CD4-positive, alpha-beta T cell treated with Interleukin-10 for 1 hour (primary cell): ENCODE measurements at regions not wholly inside any gene's neighbourhood (a gene's known extent, or its start where the extent isn't known, plus 50 kb on each side); places are given as distances from the start of the nearest gene placed in this dataset.

Experiments used
- DNase-seq: peaks from one replicate; pipeline ENCODE4 v3.0.0-alpha.2; 2020

GRCh38 chr3:126266291-126266840 is 86.0 kb upstream of the ALDH1L1 start:
- DNase-seq = no peak

- DNase-seq = no peak
Measured at GRCh38 chr3:126264952-126265351, 84.6 kb upstream of the ALDH1L1 start.

- no peak for DNase-seq
Measured at GRCh38 chr3:126264381-126264780, 84.0 kb upstream of the ALDH1L1 start.

- DNase-seq = no peak
Measured at GRCh38 chr3:126263971-126264370, 83.6 kb upstream of the ALDH1L1 start.

- no peak for DNase-seq
Measured at GRCh38 chr3:126263539-126263938, 83.2 kb upstream of the ALDH1L1 start.

DNA sequence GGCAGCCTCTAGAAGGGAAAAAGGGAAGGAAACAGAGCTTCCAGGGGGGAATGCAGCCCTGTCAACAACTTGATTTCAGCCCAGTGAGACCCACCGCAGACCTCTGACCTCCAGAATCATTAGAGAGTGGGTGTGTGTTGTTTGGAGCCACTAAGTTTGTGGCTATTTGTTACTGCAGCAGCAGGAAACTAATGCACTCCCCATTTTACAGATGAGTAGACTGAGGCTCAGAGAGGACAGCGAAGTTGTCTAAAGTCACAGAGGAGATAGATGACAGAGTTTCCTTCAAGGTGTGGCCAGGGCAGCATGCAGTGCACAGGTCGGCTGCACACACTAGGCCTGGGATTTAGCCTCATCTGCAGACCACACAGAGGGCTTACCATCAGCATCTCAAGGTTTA is 81.8 kb upstream of the ALDH1L1 start:
- no peak for DNase-seq

DNA sequence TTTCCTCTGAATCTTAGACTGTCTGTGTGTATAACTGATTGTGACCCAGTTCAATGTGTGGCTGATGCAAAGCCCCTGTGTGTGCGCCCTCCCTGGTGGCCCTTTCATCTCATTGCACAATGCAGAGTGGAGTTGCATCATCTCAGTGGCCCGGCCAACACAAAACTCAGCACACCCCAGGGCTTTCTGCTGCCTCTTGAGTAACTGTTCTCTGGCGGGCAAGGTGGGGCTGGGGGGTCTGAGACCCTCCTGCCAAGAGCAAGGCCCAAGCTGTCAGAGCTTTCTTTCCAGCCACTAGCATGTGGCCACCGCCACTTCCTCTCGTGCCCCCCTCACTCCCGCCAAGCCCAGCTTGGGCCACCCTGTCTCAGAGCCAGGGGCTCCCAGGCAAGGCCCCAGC is 80.7 kb upstream of the ALDH1L1 start:
- DNase-seq = no peak

DNA sequence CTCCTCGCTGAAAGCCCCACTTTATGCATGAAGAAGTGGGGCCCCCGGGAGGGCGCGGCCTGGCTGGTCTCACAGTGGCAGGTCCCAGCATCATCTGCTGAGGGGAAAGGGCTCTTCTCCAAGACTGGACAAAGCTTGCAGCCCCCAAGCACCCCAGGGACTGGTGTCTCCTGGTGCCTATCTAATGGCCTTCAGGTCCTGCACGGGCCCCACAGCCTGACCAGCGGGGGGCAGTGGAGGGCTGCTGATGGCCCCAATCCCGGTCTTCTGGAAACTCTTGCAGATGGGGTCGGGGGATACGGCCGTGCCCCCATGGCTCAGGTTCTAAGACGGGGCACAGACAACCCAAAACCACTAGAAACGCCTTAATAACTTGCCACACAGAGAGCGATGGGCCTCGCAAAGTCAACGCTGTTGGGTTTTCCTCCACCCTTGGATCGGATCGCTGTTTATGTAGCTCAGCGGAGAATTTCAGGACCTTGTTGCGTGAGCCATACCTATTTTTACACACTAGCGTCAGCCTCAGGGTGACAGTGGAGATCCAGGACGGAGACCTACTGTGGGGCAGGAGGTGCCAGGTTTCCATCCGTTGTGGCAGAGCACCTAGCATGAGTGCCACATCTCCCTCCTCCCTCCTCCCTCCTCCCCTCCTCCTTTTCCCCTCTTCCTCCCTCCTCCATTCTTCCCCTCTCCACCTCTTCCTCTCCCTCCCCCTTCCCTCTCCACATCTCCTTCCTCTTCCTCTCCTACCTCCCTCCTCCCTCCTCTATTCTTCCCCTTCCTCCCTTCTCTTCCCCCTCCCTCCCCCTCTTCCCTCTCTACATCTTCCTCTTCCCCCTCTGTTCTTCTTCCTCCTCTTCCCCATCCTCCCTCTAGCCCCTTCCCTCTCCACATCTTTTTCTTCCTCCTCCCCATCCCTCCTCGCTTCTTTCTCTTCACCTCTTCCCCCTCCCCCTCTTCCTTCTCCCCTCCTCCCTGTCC is 79.3 kb upstream of the ALDH1L1 start:
- DNase-seq = no peak

DNA sequence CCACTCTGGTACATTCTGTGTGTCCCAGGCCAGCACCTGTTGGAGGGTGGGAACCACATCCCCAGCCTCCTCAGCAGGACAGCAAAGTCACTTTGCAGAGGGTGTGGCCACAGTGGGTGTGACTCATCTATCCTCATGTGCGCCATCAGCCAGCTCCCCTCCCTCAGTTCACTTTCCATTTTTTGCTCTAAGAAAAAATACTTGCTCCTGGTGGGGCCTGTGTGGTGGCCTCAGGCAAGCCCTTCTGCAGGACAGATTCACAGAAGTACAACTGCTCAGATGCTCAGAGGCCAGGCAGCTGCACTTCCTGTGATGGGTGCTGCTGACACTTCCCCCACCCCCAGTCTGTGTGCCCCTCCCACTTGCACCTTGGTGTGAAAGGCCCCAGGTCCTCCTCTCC is 78.3 kb upstream of the ALDH1L1 start:
- DNase-seq = no peak

DNA sequence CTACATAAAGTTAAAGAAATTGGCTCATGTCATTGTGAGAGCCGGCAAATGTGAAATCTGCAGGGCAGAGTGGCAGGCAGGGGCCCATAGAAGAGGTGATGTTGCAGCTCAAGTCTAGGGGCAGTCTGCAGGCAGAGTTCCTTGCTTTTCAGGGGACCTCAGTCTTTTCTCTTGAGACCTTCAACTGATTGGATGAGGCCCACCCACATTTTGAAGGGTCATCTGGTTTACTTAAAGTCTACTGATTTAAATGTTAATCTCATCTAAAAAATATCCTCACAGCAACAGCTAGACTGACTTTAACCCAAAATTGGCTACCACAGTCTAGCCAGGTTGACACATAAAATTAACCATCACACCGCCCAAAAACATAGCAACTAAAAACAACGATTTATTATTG is 77.6 kb upstream of the ALDH1L1 start:
- DNase-seq = no peak

DNA sequence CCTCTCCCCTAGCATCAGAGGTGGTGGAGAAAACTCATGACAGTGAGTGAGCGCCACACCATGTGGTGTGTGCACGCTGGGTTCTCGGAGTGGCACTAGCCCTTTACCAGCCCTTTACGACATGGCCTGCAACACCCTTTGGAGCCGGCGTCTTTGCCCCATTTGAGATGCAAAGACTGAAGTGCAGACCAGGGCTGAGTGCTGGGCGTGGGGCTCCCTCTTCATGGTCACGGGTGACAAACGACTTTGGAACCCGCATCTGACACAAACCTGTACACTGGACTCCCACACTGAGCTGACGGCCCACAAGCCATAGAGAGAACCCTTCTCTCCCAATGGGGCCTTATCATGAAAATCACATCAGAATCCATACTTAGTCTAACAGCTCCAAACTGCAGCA is 76.8 kb upstream of the ALDH1L1 start:
- DNase-seq = no peak

GRCh38 chr3:126256251-126256650 is 75.9 kb upstream of the ALDH1L1 start:
- DNase-seq = no peak

DNA sequence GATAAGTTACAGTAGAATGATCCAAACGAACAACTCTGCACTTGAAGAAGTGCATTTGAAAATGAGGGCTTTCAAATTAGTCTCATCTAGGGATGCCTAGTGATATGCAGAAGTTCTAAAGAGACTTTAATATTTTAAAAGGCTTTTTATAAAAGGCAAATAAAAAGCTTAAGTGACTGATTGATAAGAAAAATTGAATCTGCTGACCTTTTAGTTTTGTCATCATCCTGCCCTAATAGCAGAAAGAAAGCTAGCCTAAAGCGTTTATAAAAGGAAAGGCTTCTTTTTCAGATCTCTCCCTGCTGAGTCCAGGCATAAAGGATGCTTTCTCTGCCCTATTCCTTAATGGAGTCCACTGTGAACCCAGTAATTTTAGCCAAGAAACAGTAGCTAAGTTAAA is 72.7 kb upstream of the ALDH1L1 start:
- DNase-seq = no peak

GRCh38 chr3:126252373-126252772 is 72.0 kb upstream of the ALDH1L1 start:
- DNase-seq = no peak

DNA sequence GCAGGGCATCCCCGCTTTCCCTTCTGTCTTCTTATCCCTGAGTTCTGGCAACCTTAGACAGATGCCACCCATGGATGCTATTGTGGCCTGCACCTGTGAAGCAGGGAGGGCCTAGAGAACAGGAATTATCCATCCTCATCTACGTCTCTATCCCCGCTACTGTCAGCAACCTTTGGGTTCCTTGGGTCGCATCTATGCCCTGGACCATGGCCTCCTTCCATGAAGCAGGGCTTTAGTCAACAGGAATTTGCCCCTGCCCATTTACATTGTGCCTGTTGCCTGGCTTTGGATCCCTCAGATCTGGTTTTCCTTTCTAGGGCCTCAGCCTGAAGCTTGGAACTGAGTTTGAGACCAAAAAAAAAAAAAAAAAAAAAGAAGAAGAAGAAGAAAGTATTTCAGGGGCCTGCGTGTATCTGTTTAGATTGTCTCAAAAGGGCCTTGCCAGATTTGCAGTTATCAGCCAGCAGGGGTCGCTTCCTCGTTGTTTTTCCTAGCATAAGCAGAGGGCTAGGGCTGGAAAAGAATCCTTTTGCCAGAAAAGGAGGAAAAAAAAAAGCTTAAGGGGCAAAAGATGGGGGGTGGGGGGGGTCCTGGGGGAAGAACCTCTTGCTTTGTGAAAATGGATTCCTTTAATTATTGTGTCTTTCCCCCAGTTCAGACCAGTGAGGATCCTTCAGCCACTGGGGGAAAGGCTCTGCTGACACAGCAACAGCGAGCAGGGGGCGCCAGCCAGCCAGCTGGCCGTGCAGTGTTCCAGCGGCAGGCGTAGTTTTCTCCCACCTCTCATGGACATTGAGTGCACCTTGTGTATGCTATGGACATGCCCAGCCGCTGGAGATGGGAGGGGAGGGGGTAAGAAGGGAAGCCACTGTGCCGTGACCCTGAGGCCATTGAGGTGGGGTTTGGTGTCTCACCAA is 65.7 kb upstream of the ALDH1L1 start:
- peak; percentile 4 for DNase-seq
